Trophoblast cell (in vitro differentiated cells and primary cell): ENCODE measurements at regions not wholly inside any gene's neighbourhood (a gene's known extent, or its start where the extent isn't known, plus 50 kb on each side); places are given as distances from the start of the nearest gene placed in this dataset.

Source experiments
- DNase-seq, 2 donors: peaks; one replicate each; pipeline ENCODE4 v3.0.0-alpha.2; 2016
- H2AFZ ChIP-seq: 2 replicates; pipeline ENCODE4 v1.6.1; 2013; ENCODE audit warnings: low read length, moderate library complexity, mild to moderate bottlenecking; ENCODE audit not compliant: insufficient read depth, poor library complexity
- H2AK5ac ChIP-seq: 2 replicates; pipeline ENCODE4 v1.6.1; 2013; ENCODE audit warnings: mild to moderate bottlenecking, low read length
- H2BK120ac ChIP-seq: 2 replicates; pipeline ENCODE4 v1.6.1; 2013; ENCODE audit warnings: low read length, mild to moderate bottlenecking, moderate library complexity; ENCODE audit not compliant: insufficient read depth, poor library complexity
- H2BK12ac ChIP-seq: 2 replicates; pipeline ENCODE4 v1.6.1; 2013; ENCODE audit warnings: mild to moderate bottlenecking, low read length, moderate library complexity
- H2BK5ac ChIP-seq: 2 replicates; pipeline ENCODE4 v1.6.1; 2013; ENCODE audit warnings: low read length, low read depth, moderate library complexity, mild to moderate bottlenecking; ENCODE audit not compliant: poor library complexity
- H3K14ac ChIP-seq: 2 replicates; pipeline ENCODE4 v1.6.1; 2013; ENCODE audit warnings: mild to moderate bottlenecking, low read length
- H3K18ac ChIP-seq: 2 replicates; pipeline ENCODE4 v1.6.1; 2013; ENCODE audit warnings: mild to moderate bottlenecking, low read length
- H3K23ac ChIP-seq: 2 replicates; pipeline ENCODE4 v1.6.1; 2013; ENCODE audit warnings: low read length
- H3K27ac ChIP-seq: 2 replicates; pipeline ENCODE4 v1.5.1; 2013; ENCODE audit warnings: low read depth, mild to moderate bottlenecking, inconsistent platforms, low read length, moderate library complexity
- H3K27me3 ChIP-seq: 2 replicates; pipeline ENCODE4 v1.6.1; 2013; ENCODE audit warnings: inconsistent platforms, mild to moderate bottlenecking, low read length, moderate library complexity; ENCODE audit not compliant: insufficient read depth
- H3K36me3 ChIP-seq, 2 experiments: 1 replicate in 1 of 2; 2 replicates in 1 of 2; pipeline ENCODE4 v1.6.1; 2013; ENCODE audit warnings: low read length in 2 of 2, mild to moderate bottlenecking in 2 of 2, moderate library complexity in 1 of 2; ENCODE audit not compliant: insufficient read depth in 2 of 2, control insufficient read depth in 1 of 2
- H3K4ac ChIP-seq: 2 replicates; pipeline ENCODE4 v1.6.1; 2013; ENCODE audit warnings: low read depth, mild to moderate bottlenecking, low read length, moderate library complexity
- H3K4me1 ChIP-seq, 2 experiments: 1 replicate in 1 of 2; 2 replicates in 1 of 2; pipeline ENCODE4 v1.6.1; 2013; ENCODE audit warnings: low read length in 2 of 2, mild to moderate bottlenecking in 2 of 2, moderate library complexity in 1 of 2; ENCODE audit not compliant: insufficient read depth in 2 of 2, control insufficient read depth in 1 of 2
- H3K4me2 ChIP-seq: 2 replicates; pipeline ENCODE4 v1.6.1; 2013; ENCODE audit warnings: inconsistent platforms, mild to moderate bottlenecking, low read length, moderate library complexity
- H3K4me3 ChIP-seq: 2 replicates; pipeline ENCODE4 v1.5.1; 2013; ENCODE audit warnings: mild to moderate bottlenecking, low read depth, low read length, inconsistent platforms
- H3K79me1 ChIP-seq: one replicate; pipeline ENCODE4 v1.6.1; 2013; ENCODE audit warnings: low read length
- H3K79me2 ChIP-seq: 2 replicates; pipeline ENCODE4 v1.6.1; 2013; ENCODE audit warnings: low read length, mild to moderate bottlenecking; ENCODE audit not compliant: control insufficient read depth, insufficient read depth, poor library complexity
- H3K9ac ChIP-seq: 2 replicates; pipeline ENCODE4 v1.6.1; 2013; ENCODE audit warnings: mild to moderate bottlenecking, low read length
- H3K9me3 ChIP-seq: 2 replicates; pipeline ENCODE4 v1.6.1; 2013; ENCODE audit warnings: low read depth, mild to moderate bottlenecking, control low read depth, inconsistent platforms, low read length; ENCODE audit not compliant: insufficient read depth
- H4K12ac ChIP-seq: 2 replicates; pipeline ENCODE4 v1.6.1; 2013; ENCODE audit warnings: low read depth, mild to moderate bottlenecking, low read length, moderate library complexity
- H4K8ac ChIP-seq: 2 replicates; pipeline ENCODE4 v1.6.1; 2013; ENCODE audit warnings: low read depth, mild to moderate bottlenecking, low read length, moderate library complexity
- H4K91ac ChIP-seq: one replicate; pipeline ENCODE4 v1.6.1; 2013; ENCODE audit warnings: low read depth, mild to moderate bottlenecking, low read length, moderate library complexity
- WGBS: extraction: QIAGEN DNeasy Blood & Tissue Kit; methylation state at CpG from one replicate; pipeline ENCODE4 v1.1.7; 2013; ENCODE audit warnings: missing lambda C conversion rate; ENCODE audit not compliant: insufficient read length, insufficient coverage; ENCODE audit errors: extremely low coverage; 5-methylcytosine and 5-hydroxymethylcytosine counted together

GRCh38 chr14:54121466-54122027 is 164.9 kb upstream of the BMP4 start:
- H3K14ac ChIP-seq, result no peak overlapping the region
- H3K4me3 ChIP-seq, result no peak overlapping the region
- H3K4me1 ChIP-seq, result no peaks in the 10 kb centered on the region
- no peak overlapping the region for H2AK5ac ChIP-seq
- no peak for DNase-seq
- no peak overlapping the region for H4K91ac ChIP-seq
- no peaks in the 10 kb centered on the region for H3K79me2 ChIP-seq
- no CpG with 5 or more reads among the region's 5 CpGs for WGBS
- H3K4me2 ChIP-seq, result no peak overlapping the region
- no peak overlapping the region for H2BK120ac ChIP-seq
- no peak overlapping the region for H3K9ac ChIP-seq
- no peaks in the 10 kb centered on the region for H3K79me1 ChIP-seq
- no peak overlapping the region for H2BK5ac ChIP-seq
- H2AFZ ChIP-seq, result no peak overlapping the region
- no peak overlapping the region for H3K23ac ChIP-seq
- H3K4ac ChIP-seq, result no peak overlapping the region
- H4K12ac ChIP-seq, result no peak overlapping the region
- H4K8ac ChIP-seq, result no peak overlapping the region
- H3K27ac ChIP-seq, result no peak overlapping the region
- H2BK12ac ChIP-seq, result no peak overlapping the region
- no peaks in the 10 kb centered on the region for H3K36me3 ChIP-seq
- H3K9me3 ChIP-seq, result no peaks in the 10 kb centered on the region
- H3K27me3 ChIP-seq, result no peaks in the 10 kb centered on the region
- no peak overlapping the region for H3K18ac ChIP-seq

DNA sequence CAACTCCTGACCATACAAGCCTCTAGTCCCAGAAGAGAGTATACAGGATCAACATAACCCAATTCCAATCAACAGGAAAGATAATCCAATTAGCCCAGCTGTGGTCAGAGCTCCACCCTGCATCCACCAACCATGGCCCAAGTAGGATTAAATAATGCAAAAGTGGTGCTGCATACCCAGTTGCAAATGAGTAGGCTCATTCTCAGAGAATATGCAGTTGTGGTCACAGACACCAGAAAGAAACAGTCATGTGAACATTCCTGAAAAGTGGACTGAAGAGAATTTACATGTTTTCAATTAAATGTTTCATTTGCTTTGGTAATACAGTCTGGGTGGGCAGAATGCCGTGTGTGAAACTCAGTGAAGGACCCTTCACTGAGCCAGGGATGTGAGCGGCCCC is 167.2 kb upstream of the BMP4 start:
- H3K14ac ChIP-seq, result no peak overlapping the region
- WGBS, result no CpG with 5 or more reads among the region's 2 CpGs
- H4K91ac ChIP-seq, result no peak overlapping the region
- H3K23ac ChIP-seq, result no peak overlapping the region
- no peak overlapping the region for H2AK5ac ChIP-seq
- H3K9me3 ChIP-seq, result no peaks in the 10 kb centered on the region
- no peak overlapping the region for H3K4ac ChIP-seq
- no peak overlapping the region for H2AFZ ChIP-seq
- H3K27me3 ChIP-seq, result no peaks in the 10 kb centered on the region
- H4K12ac ChIP-seq, result no peak overlapping the region
- no peak overlapping the region for H2BK5ac ChIP-seq
- H3K4me3 ChIP-seq, result no peak overlapping the region
- no peaks in the 10 kb centered on the region for H3K36me3 ChIP-seq
- no peak for DNase-seq
- H3K4me2 ChIP-seq, result no peak overlapping the region
- no peak overlapping the region for H3K9ac ChIP-seq
- no peaks in the 10 kb centered on the region for H3K79me2 ChIP-seq
- H2BK120ac ChIP-seq, result no peak overlapping the region
- no peak overlapping the region for H3K27ac ChIP-seq
- H4K8ac ChIP-seq, result no peak overlapping the region
- no peaks in the 10 kb centered on the region for H3K4me1 ChIP-seq
- H3K18ac ChIP-seq, result no peak overlapping the region
- H2BK12ac ChIP-seq, result no peak overlapping the region
- H3K79me1 ChIP-seq, result no peaks in the 10 kb centered on the region

GRCh38 chr14:54125109-54125508 is 168.5 kb upstream of the BMP4 start:
- no peak overlapping the region for H4K8ac ChIP-seq
- H2BK12ac ChIP-seq, result no peak overlapping the region
- no peak overlapping the region for H4K12ac ChIP-seq
- no peak overlapping the region for H2BK120ac ChIP-seq
- H2AK5ac ChIP-seq, result no peak overlapping the region
- H3K4ac ChIP-seq, result no peak overlapping the region
- no peak for DNase-seq
- no peak overlapping the region for H3K4me3 ChIP-seq
- no peaks in the 10 kb centered on the region for H3K36me3 ChIP-seq
- no peak overlapping the region for H3K18ac ChIP-seq
- no peaks in the 10 kb centered on the region for H3K9me3 ChIP-seq
- no CpG with 5 or more reads among the region's 3 CpGs for WGBS
- H3K27me3 ChIP-seq, result no peaks in the 10 kb centered on the region
- H3K27ac ChIP-seq, result no peak overlapping the region
- H3K14ac ChIP-seq, result no peak overlapping the region
- H3K79me1 ChIP-seq, result no peaks in the 10 kb centered on the region
- H4K91ac ChIP-seq, result no peak overlapping the region
- no peaks in the 10 kb centered on the region for H3K4me1 ChIP-seq
- no peak overlapping the region for H3K9ac ChIP-seq
- no peak overlapping the region for H3K23ac ChIP-seq
- no peak overlapping the region for H2BK5ac ChIP-seq
- no peak overlapping the region for H2AFZ ChIP-seq
- no peaks in the 10 kb centered on the region for H3K79me2 ChIP-seq
- H3K4me2 ChIP-seq, result no peak overlapping the region

GRCh38 chr14:54126947-54127346 is 170.3 kb upstream of the BMP4 start:
- Histone ChIP-seq H3K4ac (no peak overlapping the region), H3K9ac (no peak overlapping the region), H3K27me3 (no peaks in the 10 kb centered on the region), H3K36me3 (no peaks in the 10 kb centered on the region), H2BK5ac (no peak overlapping the region), H3K27ac (no peak overlapping the region), H2AK5ac (no peak overlapping the region), H2BK120ac (no peak overlapping the region), H3K4me1 (no peaks in the 10 kb centered on the region), H3K18ac (no peak overlapping the region), H2BK12ac (no peak overlapping the region), H3K9me3 (no peaks in the 10 kb centered on the region), H3K23ac (no peak overlapping the region), H3K79me2 (no peaks in the 10 kb centered on the region), H2AFZ (no peak overlapping the region), H3K14ac (no peak overlapping the region), H3K4me2 (no peak overlapping the region), H3K4me3 (no peak overlapping the region), H4K91ac (no peak overlapping the region), H3K79me1 (no peaks in the 10 kb centered on the region), H4K8ac (no peak overlapping the region), H4K12ac (no peak overlapping the region)
- no peak for DNase-seq
- no CpG with 5 or more reads among the region's 3 CpGs for WGBS
